ENCODE measurements at regions not wholly inside any gene's neighbourhood (a gene's known extent, or its start where the extent isn't known, plus 50 kb on each side); places are given as distances from the start of the nearest gene placed in this dataset.

DNA sequence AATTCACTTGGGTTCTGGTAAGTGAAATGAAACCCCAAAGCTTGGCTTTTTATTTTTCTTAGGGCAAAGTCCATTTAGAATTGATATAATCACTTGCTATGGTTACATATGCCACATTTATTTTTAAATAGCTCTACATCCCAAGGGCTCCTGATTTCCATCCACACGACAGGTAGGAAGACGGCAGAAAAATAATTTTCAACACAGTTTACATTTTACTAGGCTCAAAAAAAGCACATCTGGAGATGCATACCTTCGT is 95.0 kb upstream of the EFNA5 start:
- TF ChIP-seq POLR2A (IDR thresholded peaks at IDR 0.05): no peak
- TF ChIP-seq, protein P1, sequence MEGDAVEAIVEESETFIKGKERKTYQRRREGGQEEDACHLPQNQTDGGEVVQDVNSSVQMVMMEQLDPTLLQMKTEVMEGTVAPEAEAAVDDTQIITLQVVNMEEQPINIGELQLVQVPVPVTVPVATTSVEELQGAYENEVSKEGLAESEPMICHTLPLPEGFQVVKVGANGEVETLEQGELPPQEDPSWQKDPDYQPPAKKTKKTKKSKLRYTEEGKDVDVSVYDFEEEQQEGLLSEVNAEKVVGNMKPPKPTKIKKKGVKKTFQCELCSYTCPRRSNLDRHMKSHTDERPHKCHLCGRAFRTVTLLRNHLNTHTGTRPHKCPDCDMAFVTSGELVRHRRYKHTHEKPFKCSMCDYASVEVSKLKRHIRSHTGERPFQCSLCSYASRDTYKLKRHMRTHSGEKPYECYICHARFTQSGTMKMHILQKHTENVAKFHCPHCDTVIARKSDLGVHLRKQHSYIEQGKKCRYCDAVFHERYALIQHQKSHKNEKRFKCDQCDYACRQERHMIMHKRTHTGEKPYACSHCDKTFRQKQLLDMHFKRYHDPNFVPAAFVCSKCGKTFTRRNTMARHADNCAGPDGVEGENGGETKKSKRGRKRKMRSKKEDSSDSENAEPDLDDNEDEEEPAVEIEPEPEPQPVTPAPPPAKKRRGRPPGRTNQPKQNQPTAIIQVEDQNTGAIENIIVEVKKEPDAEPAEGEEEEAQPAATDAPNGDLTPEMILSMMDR (IDR thresholded peaks at IDR 0.05 in 4 of 5, conservative IDR thresholded peaks at IDR 0.05 in 1 of 5): no peak
